Dendritic cell treated with granulocyte-macrophage colony-stimulating factor and Interleukin-4, amounts not matched to agents 40 ng/mL and 50 ng/mL, for 4 days (primary cell): ENCODE measurements at regions not wholly inside any gene's neighbourhood (a gene's known extent, or its start where the extent isn't known, plus 50 kb on each side); places are given as distances from the start of the nearest gene placed in this dataset.
"Not testable (repeated sequence)": the region's sequence is repeated elsewhere in the genome, so short reads cannot be mapped to it uniquely, and the experiment has no call there.

ENCODE experiments used
- H3K27ac Mint-ChIP-seq: one replicate; pipeline ENCODE4 v1.8.0; 2022; ENCODE audit warnings: mild to moderate bottlenecking, mixed read lengths
- H3K27me3 Mint-ChIP-seq: one replicate; pipeline ENCODE4 v1.8.0; 2022; ENCODE audit warnings: mild to moderate bottlenecking, mixed read lengths
- H3K36me3 Mint-ChIP-seq: one replicate; pipeline ENCODE4 v1.8.0; 2022; ENCODE audit warnings: low read depth, mixed read lengths
- H3K4me1 Mint-ChIP-seq: one replicate; pipeline ENCODE4 v1.8.0; 2022; ENCODE audit warnings: low read depth, mixed read lengths
- H3K4me3 Mint-ChIP-seq: one replicate; pipeline ENCODE4 v1.8.0; 2022; ENCODE audit warnings: mild to moderate bottlenecking, moderate library complexity, mixed read lengths
- H3K9me3 Mint-ChIP-seq: one replicate; pipeline ENCODE4 v1.8.0; 2022; ENCODE audit warnings: mixed read lengths
- intact Hi-C: fragments of 100-400 bp; cut with micrococcal nuclease; formaldehyde crosslinking; loops from one replicate; pipeline ENCODE4 v1.15.0; 2022

DNA sequence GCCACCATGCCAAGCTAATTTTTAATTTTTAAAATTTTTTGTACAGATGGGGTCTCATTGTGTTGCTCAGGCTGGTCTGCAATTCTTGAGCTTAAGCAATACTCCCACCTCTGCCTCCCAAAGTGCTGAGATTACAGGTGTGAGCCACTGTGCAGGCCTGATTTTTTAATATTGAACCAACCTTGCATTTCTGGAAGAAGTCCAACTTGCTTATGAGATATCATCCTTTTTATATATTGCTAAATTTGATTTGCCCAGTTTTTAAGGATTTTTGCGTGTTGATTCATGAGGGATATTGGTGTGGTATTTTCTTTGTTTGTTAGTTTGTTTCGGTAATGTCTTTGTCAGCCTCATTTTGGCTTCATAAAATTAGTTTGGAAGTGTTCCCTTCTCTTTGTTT is 196.4 kb downstream of the SEC14L1 start:
- no peaks in the 10 kb centered on the region for H3K9me3 Mint-ChIP-seq
- intact Hi-C loops: no loop called here
- no peak overlapping the region for H3K27ac Mint-ChIP-seq
- no peak overlapping the region for H3K4me3 Mint-ChIP-seq
- H3K27me3 Mint-ChIP-seq: no peaks in the 10 kb centered on the region
- H3K4me1 Mint-ChIP-seq: peaks cover 29% of the 10 kb centered on the region
- H3K36me3 Mint-ChIP-seq: peaks cover 39% of the 10 kb centered on the region

GRCh38 chr17:77341069-77341541 is 200.3 kb downstream of the SEC14L1 start:
- H3K27ac Mint-ChIP-seq: no peak overlapping the region
- no peaks in the 10 kb centered on the region for H3K27me3 Mint-ChIP-seq
- H3K36me3 Mint-ChIP-seq: peaks cover 43% of the 10 kb centered on the region
- H3K4me3 Mint-ChIP-seq: no peak overlapping the region
- H3K4me1 Mint-ChIP-seq: peaks cover 46% of the 10 kb centered on the region
- H3K9me3 Mint-ChIP-seq: no peaks in the 10 kb centered on the region
- intact Hi-C loops: no loop called here

DNA sequence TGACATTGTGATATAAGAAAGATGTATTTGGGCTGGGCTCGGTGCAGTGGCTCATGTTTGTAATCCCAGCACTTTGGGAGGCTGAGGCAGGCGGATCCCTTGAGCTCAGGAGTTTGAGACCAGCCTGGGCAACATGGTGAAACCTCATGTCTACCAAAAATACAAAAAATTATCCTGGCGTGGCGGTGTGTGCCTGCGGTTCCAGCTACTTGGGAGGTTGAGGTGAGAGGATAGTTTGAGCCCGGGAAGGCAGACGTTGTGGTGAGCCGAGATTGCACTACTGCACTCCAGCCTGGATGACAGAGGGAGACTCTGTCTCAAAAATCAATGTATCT is 201.9 kb downstream of the SEC14L1 start:
- H3K9me3 Mint-ChIP-seq, intact Hi-C loops, H3K4me3 Mint-ChIP-seq, H3K27ac Mint-ChIP-seq, H3K27me3 Mint-ChIP-seq: not testable (repeated sequence)
- Mint-ChIP-seq H3K4me1 (peaks cover 46% of the 10 kb centered on the region), H3K36me3 (peaks cover 52% of the 10 kb centered on the region)

DNA sequence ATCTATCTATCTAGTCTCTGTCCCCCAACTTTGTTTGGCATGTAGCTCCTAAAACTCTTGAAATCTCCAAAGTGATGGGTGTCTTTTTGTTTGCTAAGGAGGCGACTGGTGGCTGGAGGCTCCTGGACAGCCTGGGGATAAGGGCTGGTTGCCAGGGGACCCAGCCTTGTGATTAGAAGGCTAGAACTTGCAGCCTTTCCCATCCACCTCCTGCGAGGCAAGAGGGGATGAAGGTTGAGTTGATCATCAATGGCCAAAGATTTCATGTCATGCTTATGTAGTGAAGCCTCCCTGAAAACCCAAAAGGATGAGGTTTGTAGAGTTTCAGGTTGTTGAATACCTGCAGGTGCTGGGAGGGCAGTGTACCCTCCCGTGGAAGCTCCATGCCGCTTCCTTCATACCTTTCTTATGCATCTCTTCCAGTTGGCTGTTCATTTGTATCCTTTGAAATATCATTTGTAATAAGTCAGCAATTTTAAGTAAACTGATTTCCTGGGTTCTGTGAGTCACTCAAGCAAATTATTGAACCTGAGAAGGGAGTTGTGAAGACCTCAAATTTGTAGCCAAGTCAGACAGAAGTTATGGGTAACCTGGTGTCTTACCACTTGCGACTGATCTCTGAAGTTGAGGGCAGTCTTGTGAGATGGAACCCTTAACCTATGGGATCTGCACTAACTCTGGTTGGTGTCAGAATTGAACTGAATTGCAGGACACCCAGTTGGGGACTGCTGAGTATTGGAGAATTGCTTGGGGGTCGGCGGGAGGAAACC is 202.4 kb downstream of the SEC14L1 start:
- Mint-ChIP-seq H3K4me3 (no peak overlapping the region), H3K36me3 (peaks cover 52% of the 10 kb centered on the region), H3K4me1 (peaks cover 46% of the 10 kb centered on the region), H3K27ac (no peak overlapping the region), H3K27me3 (no peaks in the 10 kb centered on the region), H3K9me3 (no peaks in the 10 kb centered on the region)
- intact Hi-C loops: no loop called here

DNA sequence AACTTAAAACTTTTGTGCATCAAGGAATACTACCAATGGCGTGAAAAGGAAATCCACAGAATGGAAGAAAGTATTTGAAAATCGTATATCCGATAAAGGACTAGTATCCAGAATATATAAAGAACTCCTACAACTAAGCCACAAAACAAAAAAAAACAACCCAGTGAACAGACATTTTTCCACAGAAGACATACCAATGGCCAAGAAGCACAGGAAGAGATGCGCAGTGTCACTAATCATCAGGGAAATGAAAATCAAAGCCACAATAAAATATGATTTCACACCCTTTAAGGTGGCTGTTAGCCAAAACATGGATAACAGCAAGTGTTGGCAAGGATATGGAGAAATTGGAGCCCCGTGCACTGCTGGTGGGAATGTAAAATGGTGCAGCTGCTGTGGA is 203.3 kb downstream of the SEC14L1 start:
- peaks cover 49% of the 10 kb centered on the region for H3K4me1 Mint-ChIP-seq

DNA sequence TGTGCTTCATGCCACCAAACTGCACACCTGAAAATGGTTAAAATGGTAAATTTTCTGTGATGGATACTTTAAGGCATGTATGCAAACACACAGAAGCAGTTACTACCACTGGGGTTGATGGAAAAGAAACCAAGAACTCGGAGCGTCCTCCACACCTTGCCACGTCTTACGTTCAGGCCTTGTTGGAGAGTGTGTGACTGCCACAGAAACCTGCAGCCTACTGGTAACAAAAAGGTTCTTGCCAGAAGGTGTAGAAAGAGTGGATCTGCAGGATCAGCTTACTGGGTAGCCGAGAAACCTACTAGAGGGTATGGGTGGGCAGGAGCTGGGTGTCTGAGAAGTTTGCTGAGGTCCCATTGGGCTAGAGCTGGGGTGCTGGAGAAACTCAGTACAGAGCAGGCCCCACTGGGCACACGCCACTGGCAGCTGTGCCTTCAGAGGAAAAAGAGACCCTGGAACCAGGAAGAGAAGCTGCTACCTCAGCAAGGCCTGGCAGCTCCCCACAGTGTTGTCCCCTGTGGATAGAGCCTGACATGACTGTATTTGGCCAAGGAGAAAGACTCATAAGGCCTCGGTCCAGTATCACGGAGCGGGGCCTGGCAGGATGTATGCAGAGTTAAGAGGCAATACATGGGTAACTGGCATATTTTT is 204.6 kb downstream of the SEC14L1 start:
- H3K9me3 Mint-ChIP-seq: no peaks in the 10 kb centered on the region
- H3K27ac Mint-ChIP-seq: no peak overlapping the region
- H3K36me3 Mint-ChIP-seq: peaks cover 42% of the 10 kb centered on the region
- intact Hi-C loops: no loop called here
- H3K4me3 Mint-ChIP-seq: no peak overlapping the region
- peaks cover 62% of the 10 kb centered on the region for H3K4me1 Mint-ChIP-seq
- no peaks in the 10 kb centered on the region for H3K27me3 Mint-ChIP-seq

More for the DNA sequence above, 203.3 kb downstream of the SEC14L1 start:
- no peaks in the 10 kb centered on the region for H3K27me3 Mint-ChIP-seq
- no peak overlapping the region for H3K27ac Mint-ChIP-seq
- intact Hi-C loops: no loop called here
- H3K36me3 Mint-ChIP-seq: peaks cover 49% of the 10 kb centered on the region
- H3K4me3 Mint-ChIP-seq: no peak overlapping the region
- no peaks in the 10 kb centered on the region for H3K9me3 Mint-ChIP-seq

DNA sequence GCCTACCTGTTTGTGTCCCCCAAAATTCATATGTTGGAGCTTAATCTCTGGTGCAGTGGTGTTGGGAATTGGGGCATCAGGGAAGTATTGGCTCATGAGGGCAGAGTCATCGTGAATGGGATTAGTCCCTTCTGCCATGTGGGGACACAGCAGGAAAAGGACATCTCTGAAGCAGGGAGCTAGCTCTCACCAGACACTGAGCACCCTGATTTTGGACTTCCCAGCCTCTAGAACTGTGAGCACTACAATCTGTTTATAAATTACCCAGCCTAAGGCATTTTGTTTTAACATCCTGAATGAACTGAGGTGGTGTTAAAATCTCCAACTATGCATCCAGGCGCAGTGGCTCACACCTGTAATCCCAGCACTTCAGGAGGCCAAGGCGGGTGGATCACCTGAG is 206.0 kb downstream of the SEC14L1 start:
- Mint-ChIP-seq H3K27me3 (no peaks in the 10 kb centered on the region), H3K9me3 (no peaks in the 10 kb centered on the region), H3K4me3 (no peak overlapping the region), H3K27ac (no peak overlapping the region), H3K4me1 (peaks cover 64% of the 10 kb centered on the region), H3K36me3 (peaks cover 43% of the 10 kb centered on the region)
- intact Hi-C loops: no loop called here

GRCh38 chr17:77347544-77347943 is 206.8 kb downstream of the SEC14L1 start:
- H3K4me3 Mint-ChIP-seq: no peak overlapping the region
- H3K27me3 Mint-ChIP-seq: no peaks in the 10 kb centered on the region
- H3K27ac Mint-ChIP-seq: no peak overlapping the region
- intact Hi-C loops: no loop called here
- peaks cover 56% of the 10 kb centered on the region for H3K4me1 Mint-ChIP-seq
- H3K36me3 Mint-ChIP-seq: peaks cover 50% of the 10 kb centered on the region
- H3K9me3 Mint-ChIP-seq: no peaks in the 10 kb centered on the region

GRCh38 chr17:77349976-77350830 is 209.4 kb downstream of the SEC14L1 start:
- Mint-ChIP-seq H3K4me3 (no peak overlapping the region), H3K4me1 (peaks cover 59% of the 10 kb centered on the region), H3K27me3 (no peaks in the 10 kb centered on the region), H3K9me3 (no peaks in the 10 kb centered on the region), H3K36me3 (peaks cover 40% of the 10 kb centered on the region), H3K27ac (no peak overlapping the region)
- intact Hi-C loops: no loop called here

DNA sequence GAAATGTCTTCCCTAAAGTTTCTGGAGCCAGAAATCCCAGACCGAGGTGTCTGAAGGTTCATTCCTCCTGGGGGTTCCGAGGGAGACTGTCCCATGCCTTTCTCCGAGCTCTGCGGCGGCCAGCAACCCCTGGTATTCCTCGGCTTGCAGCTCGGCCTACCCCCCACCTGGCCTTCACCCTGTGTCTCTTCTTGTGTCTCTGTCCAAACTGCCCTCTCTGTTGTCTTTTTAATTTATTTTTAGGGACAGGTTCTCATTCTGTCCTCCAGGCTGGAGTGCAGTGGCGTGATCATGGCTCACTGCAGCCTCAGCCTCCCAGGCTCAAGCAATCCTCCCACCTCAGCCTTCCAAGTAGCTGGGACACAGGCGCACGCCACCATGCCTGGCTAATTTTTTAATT is 211.7 kb downstream of the SEC14L1 start:
- intact Hi-C loops: no loop called here
- H3K36me3 Mint-ChIP-seq: peaks cover 40% of the 10 kb centered on the region
- no peak overlapping the region for H3K27ac Mint-ChIP-seq
- no peak overlapping the region for H3K4me3 Mint-ChIP-seq
- peaks cover 75% of the 10 kb centered on the region for H3K4me1 Mint-ChIP-seq
- no peaks in the 10 kb centered on the region for H3K27me3 Mint-ChIP-seq
- H3K9me3 Mint-ChIP-seq: no peaks in the 10 kb centered on the region

DNA sequence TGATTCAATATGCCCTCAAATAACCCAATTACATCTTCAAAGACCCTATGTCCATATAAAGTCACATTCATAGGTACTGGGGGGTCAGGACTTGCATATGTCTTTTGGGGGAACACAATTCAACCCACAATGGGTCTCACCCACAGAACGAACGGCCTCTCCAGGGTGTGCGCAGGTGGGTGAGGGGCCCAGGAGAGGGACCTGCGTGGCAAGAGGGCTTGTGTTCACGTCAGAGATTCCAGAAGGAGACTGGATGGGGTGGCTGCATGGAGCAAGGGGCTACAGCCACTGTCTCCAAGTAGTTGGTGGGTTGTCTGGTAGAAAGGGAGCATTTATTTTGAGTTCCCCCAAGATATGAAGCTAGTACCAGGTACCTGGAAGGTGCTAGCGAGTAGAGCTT is 212.2 kb downstream of the SEC14L1 start:
- Mint-ChIP-seq H3K27me3 (no peaks in the 10 kb centered on the region), H3K4me1 (peaks cover 78% of the 10 kb centered on the region), H3K36me3 (peaks cover 41% of the 10 kb centered on the region), H3K4me3 (no peak overlapping the region), H3K9me3 (no peaks in the 10 kb centered on the region), H3K27ac (no peak overlapping the region)
- intact Hi-C loops: no loop called here

DNA sequence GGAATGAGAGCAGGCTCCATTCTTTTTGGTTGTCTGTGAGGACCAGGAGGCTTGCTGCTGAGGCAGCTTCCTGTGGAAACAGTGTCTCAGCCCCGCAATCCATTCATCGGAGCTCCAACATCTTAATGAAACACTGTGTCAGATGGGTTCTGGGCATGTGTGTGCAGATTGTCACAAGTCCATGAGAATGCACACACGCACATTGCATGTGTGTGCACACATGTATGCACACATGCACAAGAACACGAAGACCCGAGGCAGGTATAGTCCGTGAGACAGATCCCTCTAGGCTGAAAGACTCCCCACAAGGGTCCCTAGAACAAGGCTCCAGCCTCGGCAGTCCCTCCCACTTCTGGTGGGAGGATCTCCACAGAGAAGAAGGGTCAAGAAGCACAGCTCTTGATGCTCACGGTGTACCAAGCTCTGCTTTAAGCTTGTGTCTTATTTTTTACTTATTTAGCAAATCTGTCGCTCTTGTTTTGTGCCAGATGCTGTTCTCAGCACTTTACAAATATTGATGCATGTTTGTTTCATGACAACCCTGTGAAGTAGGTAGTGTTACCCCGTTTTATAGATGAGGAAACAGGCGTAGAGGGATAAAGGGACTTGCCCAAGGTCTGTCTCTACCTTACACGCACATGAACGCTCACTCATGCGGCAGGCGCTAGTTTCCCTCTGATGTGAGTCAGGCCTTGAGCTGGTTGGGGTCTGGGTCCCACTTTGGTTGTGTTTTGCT is 213.1 kb downstream of the SEC14L1 start:
- no peaks in the 10 kb centered on the region for H3K27me3 Mint-ChIP-seq
- intact Hi-C loops: no loop called here

GRCh38 chr17:77354420-77354669 is 213.6 kb downstream of the SEC14L1 start:
- no peak overlapping the region for H3K4me3 Mint-ChIP-seq
- no peak overlapping the region for H3K27ac Mint-ChIP-seq
- intact Hi-C loops: no loop called here
- H3K27me3 Mint-ChIP-seq: no peaks in the 10 kb centered on the region
- H3K9me3 Mint-ChIP-seq: no peaks in the 10 kb centered on the region
- peaks cover 45% of the 10 kb centered on the region for H3K36me3 Mint-ChIP-seq
- peaks cover 75% of the 10 kb centered on the region for H3K4me1 Mint-ChIP-seq

More for the DNA sequence above, 213.1 kb downstream of the SEC14L1 start:
- Mint-ChIP-seq H3K4me3 (no peak overlapping the region), H3K27ac (no peak overlapping the region), H3K36me3 (peaks cover 45% of the 10 kb centered on the region), H3K9me3 (no peaks in the 10 kb centered on the region), H3K4me1 (peaks cover 78% of the 10 kb centered on the region)
